ENCODE measurements at regions not wholly inside any gene's neighbourhood (a gene's known extent, or its start where the extent isn't known, plus 50 kb on each side); places are given as distances from the start of the nearest gene placed in this dataset.

DNA sequence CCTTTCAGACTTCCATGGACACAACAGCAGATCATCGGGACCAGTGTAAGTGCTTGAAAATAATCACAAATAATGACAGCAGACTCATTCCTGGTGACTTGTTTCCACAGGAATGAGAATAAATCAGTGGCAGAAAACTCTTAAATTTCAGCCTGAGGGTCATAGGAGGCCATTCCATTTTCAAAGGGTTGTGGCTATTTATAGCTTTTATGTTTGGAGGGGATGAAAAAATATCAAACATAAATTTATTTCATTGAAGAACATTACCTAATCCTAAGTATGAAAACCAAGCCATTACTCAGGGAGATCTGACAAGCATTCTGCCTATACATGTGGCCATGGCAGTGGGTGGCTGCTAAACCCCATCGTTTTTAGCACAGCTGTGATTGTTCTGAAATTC is 173.6 kb upstream of the CNR1 start:
- TF ChIP-seq, protein P1, sequence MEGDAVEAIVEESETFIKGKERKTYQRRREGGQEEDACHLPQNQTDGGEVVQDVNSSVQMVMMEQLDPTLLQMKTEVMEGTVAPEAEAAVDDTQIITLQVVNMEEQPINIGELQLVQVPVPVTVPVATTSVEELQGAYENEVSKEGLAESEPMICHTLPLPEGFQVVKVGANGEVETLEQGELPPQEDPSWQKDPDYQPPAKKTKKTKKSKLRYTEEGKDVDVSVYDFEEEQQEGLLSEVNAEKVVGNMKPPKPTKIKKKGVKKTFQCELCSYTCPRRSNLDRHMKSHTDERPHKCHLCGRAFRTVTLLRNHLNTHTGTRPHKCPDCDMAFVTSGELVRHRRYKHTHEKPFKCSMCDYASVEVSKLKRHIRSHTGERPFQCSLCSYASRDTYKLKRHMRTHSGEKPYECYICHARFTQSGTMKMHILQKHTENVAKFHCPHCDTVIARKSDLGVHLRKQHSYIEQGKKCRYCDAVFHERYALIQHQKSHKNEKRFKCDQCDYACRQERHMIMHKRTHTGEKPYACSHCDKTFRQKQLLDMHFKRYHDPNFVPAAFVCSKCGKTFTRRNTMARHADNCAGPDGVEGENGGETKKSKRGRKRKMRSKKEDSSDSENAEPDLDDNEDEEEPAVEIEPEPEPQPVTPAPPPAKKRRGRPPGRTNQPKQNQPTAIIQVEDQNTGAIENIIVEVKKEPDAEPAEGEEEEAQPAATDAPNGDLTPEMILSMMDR (IDR thresholded peaks at IDR 0.05), result no peak
- no peak for TF ChIP-seq POLR2A (IDR thresholded peaks at IDR 0.05)

Measured in right lobe of liver (tissue), 4 donors.